ENCODE measurements at regions not wholly inside any gene's neighbourhood (a gene's known extent, or its start where the extent isn't known, plus 50 kb on each side); places are given as distances from the start of the nearest gene placed in this dataset.

GRCh38 chr7:122199171-122199570, 55.1 kb upstream of the AASS start:
- no peak for TF ChIP-seq EP300 (IDR thresholded peaks at IDR 0.05)
- DNase-seq (ENCODE audit: low spot score in 2 of 2) = no peak
- Histone ChIP-seq H3K27ac (no peak overlapping the region), H3K4me3 (no peak overlapping the region), H3K4me1 (no peaks in the 10 kb centered on the region), H3K27me3 (no peaks in the 10 kb centered on the region), H3K9me3 (no peaks in the 10 kb centered on the region), H3K36me3 (no peaks in the 10 kb centered on the region)

GRCh38 chr7:122198581-122198980, 54.5 kb upstream of the AASS start:
- no peaks in the 10 kb centered on the region for H3K4me1 ChIP-seq
- TF ChIP-seq POLR2A (IDR thresholded peaks at IDR 0.05) = no peak
- no peak for TF ChIP-seq CTCF (IDR thresholded peaks at IDR 0.05)
- TF ChIP-seq EP300 (IDR thresholded peaks at IDR 0.05) = no peak
- H3K9me3 ChIP-seq = no peaks in the 10 kb centered on the region
- no peak for DNase-seq (ENCODE audit: low spot score in 2 of 2)
- H3K27ac ChIP-seq = no peak overlapping the region
- 76 to 78% methylated on average over 1 of the region's 1 CpG for WGBS, 2 donors
- H3K27me3 ChIP-seq = no peaks in the 10 kb centered on the region
- H3K36me3 ChIP-seq = no peaks in the 10 kb centered on the region
- no peak overlapping the region for H3K4me3 ChIP-seq

Data from tibial nerve (tissue), 4 donors.